ENCODE measurements at regions not wholly inside any gene's neighbourhood (a gene's known extent, or its start where the extent isn't known, plus 50 kb on each side); places are given as distances from the start of the nearest gene placed in this dataset.

- no peaks in the 10 kb centered on the region for H3K4me1 ChIP-seq
- no peaks in the 10 kb centered on the region for H3K36me3 ChIP-seq (ENCODE audit: control insufficient read depth, insufficient read depth, low read length)
- H3K9me3 ChIP-seq, result no peaks in the 10 kb centered on the region
- H3K4me3 ChIP-seq (ENCODE audit: low read depth, low read length), result no peak overlapping the region
- no peak for DNase-seq
- ChIA-PET CTCF (no interaction called here), POLR2A (no interaction called here)
- no peak overlapping the region for H3K4me3 Mint-ChIP-seq (ENCODE audit: unreplicated experiment)
- no peaks in the 10 kb centered on the region for H3K27me3 ChIP-seq (replicated peaks; ENCODE audit: control insufficient read depth, insufficient read depth, low read length)
- H3K27me3 Mint-ChIP-seq (ENCODE audit: insufficient read depth, unreplicated experiment), result no peaks in the 10 kb centered on the region
- no peak for TF ChIP-seq CTCF (IDR thresholded peaks at IDR 0.05; ENCODE audit: insufficient read depth in 1 of 2, low read depth in 1 of 2, low read length in 1 of 2, severe bottlenecking in 1 of 2, unreplicated experiment in 1 of 2)
- H3K27ac Mint-ChIP-seq (ENCODE audit: unreplicated experiment), result no peak overlapping the region
- H3K4me1 Mint-ChIP-seq (ENCODE audit: low read depth, unreplicated experiment), result no peaks in the 10 kb centered on the region
- no peaks in the 10 kb centered on the region for H3K36me3 Mint-ChIP-seq (ENCODE audit: insufficient read depth, unreplicated experiment)
- H3K9me3 Mint-ChIP-seq (ENCODE audit: unreplicated experiment), result no peaks in the 10 kb centered on the region
- BruUV-seq (replicated peaks), result no TSS peak
- intact Hi-C loops (cut with micrococcal nuclease; ENCODE audit: unreplicated experiment), result no loop called here
Measured at GRCh38 chr12:18966954-18967353, 162.6 kb upstream of the PLEKHA5 start.

- intact Hi-C loops (cut with micrococcal nuclease; ENCODE audit: unreplicated experiment), result no loop called here
- Mint-ChIP-seq H3K4me3 (ENCODE audit: unreplicated experiment) (no peak overlapping the region), H3K9me3 (ENCODE audit: unreplicated experiment) (no peaks in the 10 kb centered on the region), H3K36me3 (ENCODE audit: insufficient read depth, unreplicated experiment) (no peaks in the 10 kb centered on the region), H3K4me1 (ENCODE audit: low read depth, unreplicated experiment) (no peaks in the 10 kb centered on the region), H3K27me3 (ENCODE audit: insufficient read depth, unreplicated experiment) (no peaks in the 10 kb centered on the region), H3K27ac (ENCODE audit: unreplicated experiment) (no peak overlapping the region)
- Histone ChIP-seq H3K27me3 (replicated peaks; ENCODE audit: control insufficient read depth, insufficient read depth, low read length) (no peaks in the 10 kb centered on the region), H3K9me3 (no peaks in the 10 kb centered on the region), H3K4me1 (no peaks in the 10 kb centered on the region), H3K36me3 (ENCODE audit: control insufficient read depth, insufficient read depth, low read length) (no peaks in the 10 kb centered on the region), H3K4me3 (ENCODE audit: low read depth, low read length) (no peak overlapping the region)
- BruUV-seq (replicated peaks), result no TSS peak
- DNase-seq, result no peak
- ChIA-PET POLR2A (no interaction called here), CTCF (no interaction called here)
- no peak for TF ChIP-seq CTCF (IDR thresholded peaks at IDR 0.05; ENCODE audit: insufficient read depth in 1 of 2, low read depth in 1 of 2, low read length in 1 of 2, severe bottlenecking in 1 of 2, unreplicated experiment in 1 of 2)
Measured at GRCh38 chr12:18967814-18968213, 161.7 kb upstream of the PLEKHA5 start.

- CTCF ChIA-PET, result no interaction called here
Measured at GRCh38 chr12:18969512-18969911, 160.0 kb upstream of the PLEKHA5 start.

More at GRCh38 chr12:18969512-18969911, 160.0 kb upstream of the PLEKHA5 start:
- H3K9me3 ChIP-seq, result peaks cover 3% of the 10 kb centered on the region; the same call in 1 of the 2 replicates
- intact Hi-C loops (cut with micrococcal nuclease; ENCODE audit: unreplicated experiment), result no loop called here
- H3K4me1 Mint-ChIP-seq (ENCODE audit: low read depth, unreplicated experiment), result no peaks in the 10 kb centered on the region
- H3K36me3 ChIP-seq (ENCODE audit: control insufficient read depth, insufficient read depth, low read length), result no peaks in the 10 kb centered on the region
- BruUV-seq (replicated peaks), result no TSS peak
- H3K27ac Mint-ChIP-seq (ENCODE audit: unreplicated experiment), result no peak overlapping the region
- H3K4me3 Mint-ChIP-seq (ENCODE audit: unreplicated experiment), result no peak overlapping the region
- TF ChIP-seq CTCF (IDR thresholded peaks at IDR 0.05; ENCODE audit: insufficient read depth in 1 of 2, low read depth in 1 of 2, low read length in 1 of 2, severe bottlenecking in 1 of 2, unreplicated experiment in 1 of 2), result no peak
- no peaks in the 10 kb centered on the region for H3K27me3 ChIP-seq (replicated peaks; ENCODE audit: control insufficient read depth, insufficient read depth, low read length)
- no peak for DNase-seq
- POLR2A ChIA-PET, result no interaction called here
- H3K4me1 ChIP-seq, result no peaks in the 10 kb centered on the region
- no peaks in the 10 kb centered on the region for H3K36me3 Mint-ChIP-seq (ENCODE audit: insufficient read depth, unreplicated experiment)
- H3K27me3 Mint-ChIP-seq (ENCODE audit: insufficient read depth, unreplicated experiment), result no peaks in the 10 kb centered on the region
- H3K4me3 ChIP-seq (ENCODE audit: low read depth, low read length), result no peak overlapping the region
- H3K9me3 Mint-ChIP-seq (ENCODE audit: unreplicated experiment), result no peaks in the 10 kb centered on the region
